H1 (cell line): ENCODE measurements at regions not wholly inside any gene's neighbourhood (a gene's known extent, or its start where the extent isn't known, plus 50 kb on each side); places are given as distances from the start of the nearest gene placed in this dataset.

Source experiments
- CTCF ChIA-PET: fragments of 300-600 bp; sonication (Branson Sonifier 250); formaldehyde crosslinking; loops from one replicate; lab custom pipeline; 2021; ENCODE audit not compliant: partially characterized antibody; lab: Charles Lee
- POLR2A ChIA-PET: fragments of 300-600 bp; sonication (Branson Sonifier 250); formaldehyde crosslinking; loops from one replicate; lab custom pipeline; 2021; ENCODE audit warnings: inconsistent platforms; ENCODE audit not compliant: partially characterized antibody; lab: Charles Lee
- DNase-seq, 2 experiments: peaks; one replicate each; pipeline versions ENCODE4 v3.0.0 to v3.0.0-alpha.2; 2010 to 2022; ENCODE audit warnings: low spot score in 2 of 2, low read depth in 1 of 2, mixed read lengths in 1 of 2
- FAIRE-seq: peaks from 2 replicates; lab custom pipeline; 2011; peaks lifted over from hg19 to GRCh38; lab: Jason Lieb, UNC
- H2AFZ ChIP-seq: 2 replicates; pipeline ENCODE4 v1.8.1; 2012; ENCODE audit warnings: low read length, inconsistent platforms
- H2AK5ac ChIP-seq: 2 replicates; pipeline ENCODE4 v1.6.1; 2013; ENCODE audit warnings: low read depth, low read length
- H2BK120ac ChIP-seq: replicated peaks from 2 replicates; pipeline ENCODE3; 2013; ENCODE audit warnings: low read depth, low read length, inconsistent platforms
- H2BK12ac ChIP-seq: 2 replicates; pipeline ENCODE4 v1.6.1; 2013; ENCODE audit warnings: low read depth, low read length
- H2BK15ac ChIP-seq: 2 replicates; pipeline ENCODE4 v1.6.1; 2013; ENCODE audit warnings: low read length
- H2BK20ac ChIP-seq: 2 replicates; pipeline ENCODE4 v1.6.1; 2013; ENCODE audit warnings: low read length
- H2BK5ac ChIP-seq: 2 replicates; pipeline ENCODE4 v1.6.1; 2013; ENCODE audit warnings: low read depth, low read length
- H3K14ac ChIP-seq: 2 replicates; pipeline ENCODE4 v1.6.1; 2013; ENCODE audit warnings: inconsistent platforms; ENCODE audit not compliant: insufficient read length
- H3K18ac ChIP-seq: 2 replicates; pipeline ENCODE4 v1.6.1; 2013; ENCODE audit warnings: low read length; ENCODE audit errors: extremely low read depth
- H3K23ac ChIP-seq: 2 replicates; pipeline ENCODE4 v1.6.1; 2013; ENCODE audit warnings: inconsistent platforms; ENCODE audit not compliant: insufficient read length
- H3K23me2 ChIP-seq: 2 replicates; pipeline ENCODE4 v1.6.1; 2013; ENCODE audit warnings: low read depth, low read length
- H3K27ac ChIP-seq: 2 replicates; pipeline ENCODE4 v1.6.1; 2011; ENCODE audit warnings: low read depth, low read length, inconsistent platforms
- H3K27me3 ChIP-seq, 4 experiments: replicated peaks in 1 of 4; 1 replicate in 1 of 4; 2 replicates in 3 of 4; pipeline versions ENCODE4 v1.6.1 to v1.8.1; 2011 to 2013; ENCODE audit warnings: low read length in 3 of 4, mild to moderate bottlenecking in 3 of 4, inconsistent platforms in 2 of 4, mixed read lengths in 2 of 4, moderate library complexity in 1 of 4; ENCODE audit not compliant: control insufficient read depth in 3 of 4, insufficient read depth in 3 of 4; ENCODE audit errors: extremely low read depth in 1 of 4
- H3K36me3 ChIP-seq, 4 experiments: 2 replicates each; pipeline versions ENCODE4 v1.6.1 to v1.8.1; 2011 to 2013; ENCODE audit warnings: mild to moderate bottlenecking in 4 of 4, low read length in 3 of 4, moderate library complexity in 2 of 4, control low read depth in 1 of 4, inconsistent platforms in 1 of 4; ENCODE audit not compliant: insufficient read depth in 4 of 4, control insufficient read depth in 2 of 4
- H3K4ac ChIP-seq: replicated peaks from 2 replicates; pipeline ENCODE3; 2013; ENCODE audit warnings: low read length, low read depth, mixed read lengths, inconsistent platforms; ENCODE audit not compliant: insufficient read length
- H3K4me1 ChIP-seq, 4 experiments: replicated peaks in 1 of 4; 1 replicate in 1 of 4; 2 replicates in 3 of 4; pipeline versions ENCODE4 v1.6.1 to v1.8.1; 2011 to 2013; ENCODE audit warnings: low read length in 3 of 4, inconsistent platforms in 2 of 4, mixed read lengths in 1 of 4; ENCODE audit not compliant: insufficient read depth in 4 of 4, control insufficient read depth in 3 of 4
- H3K4me2 ChIP-seq, 2 experiments: 2 replicates each; pipeline versions ENCODE4 v1.6.1 to v1.8.1; 2011 to 2013; ENCODE audit warnings: low read depth in 2 of 2, low read length in 2 of 2, control low read depth in 1 of 2, inconsistent platforms in 1 of 2, mild to moderate bottlenecking in 1 of 2; ENCODE audit not compliant: insufficient read depth in 1 of 2
- H3K4me3 ChIP-seq, 4 experiments: fragments of 200-600, 300-600 bp in 1 of 4; sonication (generic), shearing (Covaris generic), sonication (Bioruptor Twin) in 1 of 4; 2 replicates each; pipeline versions ENCODE4 v1.5.1 to v1.8.1; 2011 to 2016; ENCODE audit warnings: low read length in 4 of 4, low read depth in 3 of 4, control low read depth in 2 of 4, inconsistent platforms in 2 of 4, mild to moderate bottlenecking in 2 of 4, mixed read lengths in 1 of 4, moderate library complexity in 1 of 4; ENCODE audit not compliant: insufficient read depth in 2 of 4; ENCODE audit errors: extremely low read depth in 1 of 4
- H3K56ac ChIP-seq: replicated peaks from 2 replicates; pipeline ENCODE3; 2013; ENCODE audit warnings: low read depth, mild to moderate bottlenecking, mixed read lengths, low read length, inconsistent platforms; ENCODE audit not compliant: insufficient read length
- H3K79me1 ChIP-seq: 2 replicates; pipeline ENCODE4 v1.6.1; 2013; ENCODE audit warnings: low read depth, low read length, control low read depth
- H3K79me2 ChIP-seq, 2 experiments: 2 replicates each; pipeline versions ENCODE4 v1.6.1 to v1.8.1; 2012 to 2013; ENCODE audit warnings: low read length in 2 of 2, mild to moderate bottlenecking in 2 of 2, inconsistent platforms in 1 of 2; ENCODE audit not compliant: insufficient read depth in 2 of 2, control insufficient read depth in 1 of 2
- H3K9ac ChIP-seq, 4 experiments: replicated peaks in 1 of 4; 1 replicate in 1 of 4; 2 replicates in 3 of 4; pipeline versions ENCODE4 v1.6.1 to v1.8.1; 2011 to 2013; ENCODE audit warnings: low read depth in 3 of 4, low read length in 3 of 4, control low read depth in 2 of 4, mild to moderate bottlenecking in 2 of 4, moderate library complexity in 2 of 4, inconsistent platforms in 1 of 4; ENCODE audit errors: extremely low read depth in 1 of 4
- H3K9me3 ChIP-seq, 2 experiments: 2 replicates each; pipeline versions ENCODE4 v1.6.1 to v1.8.1; 2012 to 2013; ENCODE audit warnings: mild to moderate bottlenecking in 2 of 2, moderate library complexity in 2 of 2, control low read depth in 1 of 2, inconsistent platforms in 1 of 2, low read depth in 1 of 2, low read length in 1 of 2, mixed read lengths in 1 of 2; ENCODE audit not compliant: insufficient read depth in 2 of 2
- H4K20me1 ChIP-seq, 2 experiments: replicated peaks in 1 of 2; 2 replicates each; pipeline versions ENCODE3 to v1.8.1; 2011 to 2013; ENCODE audit warnings: inconsistent platforms in 2 of 2, low read length in 2 of 2, mild to moderate bottlenecking in 1 of 2; ENCODE audit not compliant: insufficient read depth in 2 of 2, control insufficient read depth in 1 of 2
- H4K5ac ChIP-seq: 2 replicates; pipeline ENCODE4 v1.6.1; 2013; ENCODE audit warnings: low read length, low read depth, mixed read lengths, inconsistent platforms; ENCODE audit not compliant: insufficient read length
- H4K8ac ChIP-seq: 2 replicates; pipeline ENCODE4 v1.8.0; 2013; ENCODE audit warnings: mild to moderate bottlenecking, moderate library complexity, low read length, inconsistent platforms; ENCODE audit not compliant: insufficient read depth; ENCODE audit errors: extremely low read depth
- H4K91ac ChIP-seq: replicated peaks from 2 replicates; pipeline ENCODE3; 2013; ENCODE audit warnings: low read length, mixed read lengths, inconsistent platforms; ENCODE audit not compliant: insufficient read length
- ASH2L ChIP-seq: fragments of 200-600, 300-600 bp; sonication (generic); IDR thresholded peaks from one replicate; pipeline ENCODE4 v1.7.1; 2017; ENCODE audit warnings: low read length
- CBX5 ChIP-seq: fragments of 300-800, 300-1000 bp; sonication (generic); IDR thresholded peaks from 2 replicates; pipeline ENCODE4 v1.7.1; 2016; ENCODE audit warnings: antibody characterized with exemption, low read length, low read depth
- CHD1 ChIP-seq: IDR thresholded peaks from 2 replicates; pipeline ENCODE4 v1.6.1; 2012; ENCODE audit warnings: low read depth, low read length, improper control_type of control experiment
- EGR1 ChIP-seq: IDR thresholded peaks from 2 replicates; pipeline ENCODE4 v1.6.1; 2011; ENCODE audit warnings: low read depth, low read length, borderline replicate concordance
- FOSL1 ChIP-seq: IDR thresholded peaks from 2 replicates; pipeline ENCODE4 v1.6.1; 2011; ENCODE audit warnings: mild to moderate bottlenecking, low read depth, low read length, moderate library complexity; ENCODE audit not compliant: insufficient read depth
- JUND ChIP-seq: IDR thresholded peaks from 2 replicates; pipeline ENCODE4 v1.6.1; 2011; ENCODE audit warnings: mild to moderate bottlenecking, improper control_type of control experiment, low read length
- KDM4A ChIP-seq: IDR thresholded peaks from one replicate; pipeline ENCODE4 v1.7.1; 2012; ENCODE audit warnings: low read depth, mild to moderate bottlenecking, moderate library complexity, low read length, inconsistent platforms; ENCODE audit not compliant: severe bottlenecking
- KDM5A ChIP-seq: fragments of 200-600 bp; IDR thresholded peaks from 2 replicates; pipeline ENCODE4 v1.7.1; 2012; ENCODE audit warnings: mild to moderate bottlenecking, low read length, inconsistent platforms, mixed read lengths
- MAFK ChIP-seq: IDR thresholded peaks from 2 replicates; pipeline ENCODE4 v1.6.1; 2012; ENCODE audit warnings: low read depth, mild to moderate bottlenecking, improper control_type of control experiment, low read length
- POLR2A ChIP-seq, 2 experiments: IDR thresholded peaks; 1 replicate in 1 of 2; 2 replicates in 1 of 2; pipeline ENCODE4 v1.6.1; 2011; ENCODE audit warnings: low read depth in 2 of 2, low read length in 2 of 2, mild to moderate bottlenecking in 2 of 2; ENCODE audit errors: control extremely low read depth in 1 of 2
- SIRT6 ChIP-seq: IDR thresholded peaks from one replicate; pipeline ENCODE4 v1.7.1; 2012; ENCODE audit warnings: low read length, inconsistent platforms
- TAF1 ChIP-seq: IDR thresholded peaks from 2 replicates; pipeline ENCODE4 v1.6.1; 2011; ENCODE audit warnings: mild to moderate bottlenecking, low read depth, low read length
- TF ChIP-seq, protein P1 (sequence below): IDR thresholded peaks from 2 replicates; pipeline ENCODE4 v1.6.1; 2011; ENCODE audit warnings: low read depth, mild to moderate bottlenecking, low read length; ENCODE audit not compliant: insufficient read depth

DNA sequence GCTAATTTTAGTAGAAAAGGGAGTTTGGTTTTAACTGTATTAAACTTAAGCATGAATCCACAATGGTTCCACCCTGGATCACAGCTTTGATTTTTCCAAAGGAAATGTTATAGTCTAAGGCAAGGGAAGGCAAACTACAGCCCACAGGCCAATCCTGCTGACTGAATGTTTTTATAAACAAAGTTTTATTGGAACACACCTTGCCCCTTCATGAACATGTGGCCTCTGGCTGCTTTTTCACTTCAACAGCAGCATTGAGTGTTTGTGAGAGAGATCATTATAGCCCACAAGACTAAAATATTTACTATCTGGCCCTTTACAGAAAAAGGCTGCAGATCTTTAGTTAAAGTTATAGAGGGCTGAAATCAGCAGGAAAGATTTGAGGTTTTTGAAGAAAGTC is 198.7 kb downstream of the IRS2 start:
- no peak for DNase-seq
- no peak overlapping the region for H4K5ac ChIP-seq
- no peaks in the 10 kb centered on the region for H3K36me3 ChIP-seq
- no peak overlapping the region for H3K23ac ChIP-seq
- no peak overlapping the region for H3K14ac ChIP-seq
- no peak overlapping the region for H2BK120ac ChIP-seq
- CTCF ChIA-PET = interaction anchor here (2.3 kb wide), 1 partner anchor 23 kb away, joined by 5 read pairs; no protein-coding TSS in a partner anchor
- H2BK15ac ChIP-seq = no peak overlapping the region
- H3K56ac ChIP-seq = no peak overlapping the region
- H2AK5ac ChIP-seq = no peak overlapping the region
- H3K23me2 ChIP-seq = no peaks in the 10 kb centered on the region
- H2BK12ac ChIP-seq = no peak overlapping the region
- H3K4me3 ChIP-seq = no peak overlapping the region
- H3K4ac ChIP-seq = no peak overlapping the region
- no peak overlapping the region for H2BK5ac ChIP-seq
- POLR2A ChIA-PET = no interaction called here
- FAIRE-seq = no peak
- no peaks in the 10 kb centered on the region for H3K79me1 ChIP-seq
- no peaks in the 10 kb centered on the region for H3K9me3 ChIP-seq
- no peak overlapping the region for H4K8ac ChIP-seq
- H2BK20ac ChIP-seq = no peak overlapping the region
- H3K4me2 ChIP-seq = no peak overlapping the region
- TF ChIP-seq CBX5 (no peak), JUND (no peak), POLR2A (IDR thresholded peaks at IDR 0.05; ENCODE audit: control extremely low read depth in 1 of 2, low read depth in 2 of 2, low read length in 2 of 2) (no peak), FOSL1 (no peak), CHD1 (no peak), ASH2L (no peak), SIRT6 (no peak), MAFK (no peak), KDM5A (no peak), KDM4A (no peak), EGR1 (no peak), TAF1 (no peak)
- TF ChIP-seq, protein P1, sequence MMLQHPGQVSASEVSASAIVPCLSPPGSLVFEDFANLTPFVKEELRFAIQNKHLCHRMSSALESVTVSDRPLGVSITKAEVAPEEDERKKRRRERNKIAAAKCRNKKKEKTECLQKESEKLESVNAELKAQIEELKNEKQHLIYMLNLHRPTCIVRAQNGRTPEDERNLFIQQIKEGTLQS = no peak
- no peak overlapping the region for H3K9ac ChIP-seq
- no peaks in the 10 kb centered on the region for H3K27me3 ChIP-seq
- H4K91ac ChIP-seq = no peak overlapping the region
- no peak overlapping the region for H3K27ac ChIP-seq
- no peaks in the 10 kb centered on the region for H4K20me1 ChIP-seq
- H3K18ac ChIP-seq = no peak overlapping the region
- no peaks in the 10 kb centered on the region for H3K4me1 ChIP-seq
- no peaks in the 10 kb centered on the region for H3K79me2 ChIP-seq
- no peak overlapping the region for H2AFZ ChIP-seq
